Sigmoid colon (tissue), 6 donors: ENCODE measurements at regions not wholly inside any gene's neighbourhood (a gene's known extent, or its start where the extent isn't known, plus 50 kb on each side); places are given as distances from the start of the nearest gene placed in this dataset.

ENCODE experiments used
- DNase-seq: peaks from one replicate; pipeline ENCODE4 v3.0.0-alpha.2; 2019
- H3K27ac ChIP-seq, 4 donors: fragments of 200-600 bp; sonication (generic); one replicate each; pipeline ENCODE4 v1.5.1; 2016 to 2019; ENCODE audit warnings: mild to moderate bottlenecking in 1 of 4
- H3K27me3 ChIP-seq, 3 donors: fragments of 200-600 bp; sonication (generic); one replicate each; pipeline ENCODE4 v1.5.1; 2019; ENCODE audit warnings: mild to moderate bottlenecking in 1 of 3
- H3K36me3 ChIP-seq, 4 donors: fragments of 200-600 bp; sonication (generic); one replicate each; pipeline ENCODE4 v1.5.1; 2016 to 2019
- H3K4me1 ChIP-seq, 4 donors: fragments of 200-600 bp; sonication (generic); one replicate each; pipeline ENCODE4 v1.5.1; 2017 to 2019
- H3K4me3 ChIP-seq, 4 donors: fragments of 200-600 bp; sonication (generic); one replicate each; pipeline ENCODE4 v1.5.1; 2017 to 2019; ENCODE audit warnings: mild to moderate bottlenecking in 2 of 4, moderate library complexity in 1 of 4
- H3K9me3 ChIP-seq, 4 donors: fragments of 200-600 bp in 3 of 4; sonication (generic) in 3 of 4; one replicate each; pipeline versions ENCODE4 v1.5.1 to v1.6.1; 2013 to 2019
- CTCF ChIP-seq, 4 experiments: fragments of 450-650 bp in 3 of 4; fragments of 200-600 bp in 1 of 4; IDR thresholded peaks; one replicate each; pipeline ENCODE4 v1.5.1; 2016 to 2019; ENCODE audit warnings: antibody characterized with exemption in 4 of 4, mild to moderate bottlenecking in 3 of 4, moderate library complexity in 2 of 4
- EP300 ChIP-seq, 4 donors: sonication (generic); formaldehyde crosslinking; IDR thresholded peaks; one replicate each; pipeline ENCODE4 v1.6.1; 2017; ENCODE audit warnings: antibody characterized with exemption in 4 of 4
- POLR2A ChIP-seq, 2 donors: fragments of 450-650 bp; IDR thresholded peaks; one replicate each; pipeline ENCODE4 v1.6.1; 2016; ENCODE audit warnings: antibody characterized with exemption in 2 of 2, mild to moderate bottlenecking in 2 of 2, moderate library complexity in 2 of 2
- POLR2AphosphoS5 ChIP-seq, 4 donors: sonication (generic); formaldehyde crosslinking; IDR thresholded peaks; one replicate each; pipeline ENCODE4 v1.6.1; 2017; ENCODE audit warnings: antibody characterized with exemption in 4 of 4
- WGBS, 2 donors: extraction: QIAGEN DNeasy Blood & Tissue Kit; methylation state at CpG; one replicate each; pipeline ENCODE4 v1.1.7; 2013; 5-methylcytosine and 5-hydroxymethylcytosine counted together
- intact Hi-C: fragments of 100-400 bp; cut with DNase I; formaldehyde crosslinking; loops from one replicate; pipeline ENCODE4 v1.15.1; 2023
- donor health status: healthy with polysubstance abuse.
- donor health status: healthy.

DNA sequence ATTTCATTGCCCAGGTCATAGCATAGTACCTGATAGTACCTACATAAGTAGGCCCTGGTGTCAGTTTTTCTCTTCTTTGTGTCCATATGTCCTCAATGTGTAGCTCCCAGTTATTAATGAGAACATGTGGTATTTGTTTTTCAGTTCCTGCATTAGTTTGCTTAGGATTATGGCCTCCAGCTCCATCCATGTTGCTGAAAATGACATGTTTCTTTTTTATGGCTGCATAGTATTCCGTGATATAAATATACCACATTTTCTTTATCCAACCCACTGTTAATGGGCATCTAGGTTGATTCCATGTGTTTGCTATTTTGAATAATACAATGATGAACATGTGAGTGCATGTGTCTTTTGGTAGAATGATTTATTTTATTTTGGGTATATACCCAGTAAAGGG lies 641.6 kb downstream of the RFPL4B start:
- no peaks in the 10 kb centered on the region for H3K9me3 ChIP-seq

GRCh38 chr6:112990971-112991370 lies 643.8 kb downstream of the RFPL4B start:
- Histone ChIP-seq H3K4me3 (no peak overlapping the region), H3K9me3 (no peaks in the 10 kb centered on the region), H3K36me3 (no peaks in the 10 kb centered on the region), H3K27me3 (no peaks in the 10 kb centered on the region), H3K4me1 (no peaks in the 10 kb centered on the region), H3K27ac (no peak overlapping the region)
- TF ChIP-seq POLR2AphosphoS5 (IDR thresholded peaks at IDR 0.05) = no peak
- no peak for TF ChIP-seq EP300 (IDR thresholded peaks at IDR 0.05)
- no peak for TF ChIP-seq CTCF (IDR thresholded peaks at IDR 0.05)
- no peak for DNase-seq
- intact Hi-C loops = no loop called here

More for the DNA sequence above, 641.6 kb downstream of the RFPL4B start:
- Histone ChIP-seq H3K27ac (no peak overlapping the region), H3K27me3 (no peaks in the 10 kb centered on the region), H3K4me3 (no peak overlapping the region), H3K4me1 (no peaks in the 10 kb centered on the region), H3K36me3 (no peaks in the 10 kb centered on the region)
- 96 to 98% methylated on average over 1 of the region's 1 CpG for WGBS, 2 donors
- TF ChIP-seq POLR2A (IDR thresholded peaks at IDR 0.05) (no peak), CTCF (IDR thresholded peaks at IDR 0.05) (no peak), POLR2AphosphoS5 (IDR thresholded peaks at IDR 0.05) (no peak), EP300 (IDR thresholded peaks at IDR 0.05) (no peak)
- DNase-seq = no peak
- intact Hi-C loops = no loop called here

DNA sequence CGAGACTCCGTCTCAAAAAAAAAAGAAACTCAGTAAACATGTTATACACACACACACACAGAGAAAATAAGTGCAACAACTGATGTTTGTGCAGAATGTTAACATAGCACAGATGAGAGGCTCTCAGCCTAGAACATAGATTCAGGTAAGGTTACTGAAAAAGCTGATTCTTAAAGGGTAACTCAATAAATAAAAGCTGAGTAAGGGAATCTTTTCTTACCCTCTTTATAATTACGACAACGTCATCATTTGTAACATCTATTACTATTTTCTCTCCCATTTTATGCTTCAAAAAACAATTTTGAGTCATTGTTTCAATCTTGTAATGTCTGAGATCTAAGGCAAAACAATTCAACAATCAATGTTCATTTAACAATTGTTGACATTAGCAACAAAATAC lies 644.8 kb downstream of the RFPL4B start:
- no peak for DNase-seq
- Histone ChIP-seq H3K27ac (no peak overlapping the region), H3K4me1 (no peaks in the 10 kb centered on the region), H3K4me3 (no peak overlapping the region), H3K36me3 (no peaks in the 10 kb centered on the region), H3K27me3 (no peaks in the 10 kb centered on the region), H3K9me3 (no peaks in the 10 kb centered on the region)
- WGBS, 2 donors = 96 to 99% methylated on average over 4 of the region's 4 CpGs
- intact Hi-C loops = no loop called here
- TF ChIP-seq POLR2AphosphoS5 (IDR thresholded peaks at IDR 0.05) = no peak
- TF ChIP-seq EP300 (IDR thresholded peaks at IDR 0.05) = no peak
- no peak for TF ChIP-seq POLR2A (IDR thresholded peaks at IDR 0.05)
- TF ChIP-seq CTCF (IDR thresholded peaks at IDR 0.05) = no peak

DNA sequence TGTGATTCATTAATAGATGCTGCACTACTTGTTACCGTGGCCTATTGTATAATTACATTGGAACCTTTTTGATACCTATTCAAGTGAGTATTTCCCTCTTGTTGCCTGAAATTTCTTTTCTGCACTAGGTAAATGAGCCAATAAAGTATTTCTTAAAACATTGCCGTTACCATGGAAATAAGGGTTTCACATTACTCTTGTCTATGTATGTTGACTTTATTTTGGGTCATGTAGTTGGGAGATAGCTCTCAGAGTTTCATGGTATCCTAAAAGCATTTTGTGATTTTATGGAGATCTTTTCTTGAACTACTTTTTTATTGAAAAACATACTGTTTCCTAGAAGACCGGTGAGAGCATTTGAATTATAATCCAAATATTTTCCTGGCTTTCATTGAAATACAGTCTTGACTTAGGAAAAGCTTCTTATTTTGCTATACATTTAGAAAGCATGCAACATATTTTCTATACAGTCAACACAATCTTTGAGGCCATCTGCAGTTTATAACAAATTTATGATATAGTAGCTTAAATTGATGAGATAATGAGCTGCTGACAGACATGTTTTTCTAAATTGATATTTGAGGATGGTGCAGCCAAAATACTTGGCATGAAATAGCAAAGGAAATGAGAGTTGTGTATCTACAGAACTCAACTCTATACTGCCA lies 650.4 kb downstream of the RFPL4B start:
- no peaks in the 10 kb centered on the region for H3K4me1 ChIP-seq
- H3K36me3 ChIP-seq = no peaks in the 10 kb centered on the region
- no peak overlapping the region for H3K4me3 ChIP-seq
- H3K27ac ChIP-seq = no peak overlapping the region
- no peaks in the 10 kb centered on the region for H3K27me3 ChIP-seq
- no peak for TF ChIP-seq POLR2AphosphoS5 (IDR thresholded peaks at IDR 0.05)
- no peak for TF ChIP-seq EP300 (IDR thresholded peaks at IDR 0.05)
- TF ChIP-seq CTCF (IDR thresholded peaks at IDR 0.05) = no peak
- no peak for TF ChIP-seq POLR2A (IDR thresholded peaks at IDR 0.05)
- 91 to 95% methylated on average over 3 of the region's 3 CpGs for WGBS, 2 donors
- no peak for DNase-seq
- no peaks in the 10 kb centered on the region for H3K9me3 ChIP-seq
- intact Hi-C loops = no loop called here

DNA sequence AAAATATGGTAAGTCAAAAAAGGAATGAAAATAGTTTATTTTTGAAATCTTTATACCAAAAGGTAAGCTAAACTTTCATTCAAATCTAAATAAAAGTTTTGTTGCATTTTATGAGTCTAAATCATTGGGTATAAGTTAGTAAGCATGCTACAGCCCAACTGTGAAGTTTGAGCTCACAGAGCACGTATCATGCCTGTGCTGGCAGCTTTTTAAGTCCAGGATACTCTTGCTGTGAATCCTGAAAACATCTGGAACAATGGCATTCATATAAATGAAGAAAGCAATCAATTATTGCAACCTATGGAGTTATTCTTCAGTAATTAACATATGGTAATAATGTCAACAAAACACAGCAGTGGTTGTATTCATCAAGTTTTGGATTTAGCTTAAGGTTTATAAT lies 656.9 kb downstream of the RFPL4B start:
- DNase-seq = no peak
- TF ChIP-seq EP300 (IDR thresholded peaks at IDR 0.05) (no peak), CTCF (IDR thresholded peaks at IDR 0.05) (no peak), POLR2A (IDR thresholded peaks at IDR 0.05) (no peak), POLR2AphosphoS5 (IDR thresholded peaks at IDR 0.05) (no peak)

More for the DNA sequence above, 656.9 kb downstream of the RFPL4B start:
- Histone ChIP-seq H3K4me3 (no peak overlapping the region), H3K9me3 (no peaks in the 10 kb centered on the region), H3K27me3 (no peaks in the 10 kb centered on the region), H3K36me3 (no peaks in the 10 kb centered on the region), H3K27ac (no peak overlapping the region), H3K4me1 (no peaks in the 10 kb centered on the region)
- WGBS, 2 donors = 76 to 88% methylated on average over 1 of the region's 1 CpG
- intact Hi-C loops = no loop called here
